GM19328 (cell line): ENCODE measurements at regions not wholly inside any gene's neighbourhood (a gene's known extent, or its start where the extent isn't known, plus 50 kb on each side); places are given as distances from the start of the nearest gene placed in this dataset.

Source experiments
- ATAC-seq: cut with Tn5 transposase; IDR thresholded peaks from one replicate; pipeline ENCODE4 v1.9.1; 2021; ENCODE audit warnings: mild to moderate bottlenecking, moderate library complexity; ENCODE audit not compliant: unreplicated experiment

GRCh38 chr2:207286106-207286505 lies 120.4 kb upstream of the KLF7 start:
- ATAC-seq: no peak

GRCh38 chr2:207288628-207289027 lies 122.9 kb upstream of the KLF7 start:
- ATAC-seq: no peak

- ATAC-seq: no peak
Measured at GRCh38 chr2:207289295-207290018, 123.7 kb upstream of the KLF7 start.

- ATAC-seq: no peak
Measured at GRCh38 chr2:207290833-207291624, 125.3 kb upstream of the KLF7 start.

- no peak for ATAC-seq
Measured at GRCh38 chr2:207291625-207292252, 126.0 kb upstream of the KLF7 start.

GRCh38 chr2:207296265-207296948 lies 130.7 kb upstream of the KLF7 start:
- no peak for ATAC-seq

- no peak for ATAC-seq
Measured at GRCh38 chr2:207300817-207301216, 135.1 kb upstream of the KLF7 start.

- ATAC-seq: no peak
Measured at GRCh38 chr2:207304761-207305160, 139.0 kb upstream of the KLF7 start.

GRCh38 chr2:207308519-207309224 lies 142.9 kb upstream of the KLF7 start:
- no peak for ATAC-seq

- ATAC-seq: peak; percentile 64
Measured at GRCh38 chr2:207311316-207312005, 145.7 kb upstream of the KLF7 start.

- no peak for ATAC-seq
Measured at GRCh38 chr2:207312006-207312356, 146.2 kb upstream of the KLF7 start.

GRCh38 chr2:207313947-207314346 lies 148.2 kb upstream of the KLF7 start:
- no peak for ATAC-seq

GRCh38 chr2:207315131-207315530 lies 149.4 kb upstream of the KLF7 start:
- ATAC-seq: no peak

GRCh38 chr2:207316484-207316883 lies 150.7 kb upstream of the KLF7 start:
- no peak for ATAC-seq

GRCh38 chr2:207316906-207317305 lies 151.2 kb upstream of the KLF7 start:
- no peak for ATAC-seq

GRCh38 chr2:207317378-207317984 lies 151.7 kb upstream of the KLF7 start:
- ATAC-seq: no peak

GRCh38 chr2:207318181-207318628 lies 152.5 kb upstream of the KLF7 start:
- ATAC-seq: no peak

- no peak for ATAC-seq
Measured at GRCh38 chr2:207319316-207319715, 153.6 kb upstream of the KLF7 start.

- ATAC-seq: no peak
Measured at GRCh38 chr2:207320381-207321159, 154.8 kb upstream of the KLF7 start.
